Loucy (cell line): ENCODE measurements at regions not wholly inside any gene's neighbourhood (a gene's known extent, or its start where the extent isn't known, plus 50 kb on each side); places are given as distances from the start of the nearest gene placed in this dataset.

ENCODE experiments used
- H2AFZ ChIP-seq: fragments of 200-600 bp; sonication (generic); 2 replicates; pipeline ENCODE4 v1.6.0; 2016; ENCODE audit warnings: antibody characterized with exemption, mild to moderate bottlenecking, low read length, moderate library complexity
- H3F3A ChIP-seq: fragments of 200-600 bp; 2 replicates; pipeline ENCODE4 v1.6.0; 2016; ENCODE audit warnings: antibody characterized with exemption, low read depth, mild to moderate bottlenecking
- H3K27me3 ChIP-seq: fragments of 200-600 bp; sonication (generic); 2 replicates; pipeline ENCODE4 v1.6.1; 2014; ENCODE audit warnings: low read length, mild to moderate bottlenecking; ENCODE audit not compliant: insufficient read depth, poor library complexity, severe bottlenecking
- H3K36me3 ChIP-seq: fragments of 200-600 bp; sonication (generic); 2 replicates; pipeline ENCODE4 v1.6.1; 2016; ENCODE audit warnings: low read length; ENCODE audit not compliant: insufficient read depth
- H3K4me1 ChIP-seq: fragments of 200-600 bp; sonication (generic); 2 replicates; pipeline ENCODE4 v1.5.1; 2014; ENCODE audit warnings: low read length, mild to moderate bottlenecking; ENCODE audit not compliant: insufficient read depth, poor library complexity, severe bottlenecking
- H3K4me2 ChIP-seq: fragments of 200-600 bp; sonication (generic); 2 replicates; pipeline ENCODE4 v1.6.0; 2014; ENCODE audit warnings: antibody characterized with exemption, low read length, low read depth, mild to moderate bottlenecking; ENCODE audit not compliant: poor library complexity, severe bottlenecking
- H3K4me3 ChIP-seq: fragments of 200-600 bp; sonication (generic); 2 replicates; pipeline ENCODE4 v1.5.1; 2014; ENCODE audit warnings: low read length, mild to moderate bottlenecking, mixed read lengths; ENCODE audit not compliant: poor library complexity, severe bottlenecking
- H3K79me2 ChIP-seq: fragments of 200-600 bp; sonication (generic); 2 replicates; pipeline ENCODE4 v1.6.1; 2014; ENCODE audit warnings: low read length; ENCODE audit not compliant: insufficient read depth
- H3K9ac ChIP-seq: fragments of 200-600 bp; sonication (generic); 2 replicates; pipeline ENCODE4 v1.6.0; 2014; ENCODE audit warnings: mild to moderate bottlenecking, low read depth, low read length, moderate library complexity; ENCODE audit not compliant: poor library complexity, severe bottlenecking
- H3K9me2 ChIP-seq: fragments of 200-600 bp; sonication (generic); replicated peaks from 2 replicates; pipeline ENCODE4 v1.6.1; 2016; ENCODE audit warnings: low read depth, low read length, mixed read lengths
- H3K9me3 ChIP-seq: fragments of 200-600 bp; sonication (generic); 2 replicates; pipeline ENCODE4 v1.6.1; 2014; ENCODE audit warnings: mild to moderate bottlenecking, antibody characterized with exemption, low read length, low read depth; ENCODE audit not compliant: insufficient read depth
- H4K20me1 ChIP-seq: fragments of 200-600 bp; sonication (generic); 2 replicates; pipeline ENCODE4 v1.6.0; 2014; ENCODE audit warnings: antibody characterized with exemption, low read length, mild to moderate bottlenecking; ENCODE audit not compliant: insufficient read depth, poor library complexity, severe bottlenecking
- CTCF ChIP-seq: fragments of 200-600 bp; sonication (generic); conservative IDR thresholded peaks from 2 replicates; pipeline ENCODE4 v1.5.1; 2014; ENCODE audit warnings: mild to moderate bottlenecking, antibody characterized with exemption, low read length
- EZH2phosphoT487 ChIP-seq: fragments of 200-600 bp; IDR thresholded peaks from 2 replicates; pipeline ENCODE4 v1.6.1; 2018; ENCODE audit warnings: antibody characterized with exemption, mild to moderate bottlenecking, moderate library complexity, borderline replicate concordance

DNA sequence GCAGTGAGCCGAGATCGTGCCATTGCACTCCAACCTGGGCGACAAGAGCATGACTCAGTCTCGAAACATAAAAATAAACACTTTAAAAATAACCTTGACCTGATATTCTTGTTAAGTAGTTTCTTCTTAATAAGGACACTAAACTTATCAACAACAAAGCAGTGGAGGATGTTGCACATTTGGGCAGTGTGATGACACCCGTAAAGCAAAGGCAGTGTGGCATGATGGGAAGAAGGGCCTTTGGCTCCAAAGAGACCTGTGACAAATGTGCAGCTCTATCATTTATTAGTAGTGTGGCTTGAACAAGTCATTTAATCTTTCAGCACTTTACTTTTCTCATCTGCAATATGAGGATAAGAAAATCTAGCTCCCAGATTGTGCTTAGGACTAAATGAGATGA is 348.0 kb upstream of the PLD5 start:
- H3K79me2 ChIP-seq, result no peaks in the 10 kb centered on the region
- no peaks in the 10 kb centered on the region for H4K20me1 ChIP-seq
- no peaks in the 10 kb centered on the region for H3F3A ChIP-seq
- no peak overlapping the region for H3K9ac ChIP-seq
- no peaks in the 10 kb centered on the region for H3K9me2 ChIP-seq
- no peak overlapping the region for H2AFZ ChIP-seq
- H3K27me3 ChIP-seq, result no peaks in the 10 kb centered on the region
- no peaks in the 10 kb centered on the region for H3K36me3 ChIP-seq
- H3K9me3 ChIP-seq, result no peaks in the 10 kb centered on the region
- H3K4me2 ChIP-seq, result no peak overlapping the region
- H3K4me3 ChIP-seq, result no peak overlapping the region
- no peaks in the 10 kb centered on the region for H3K4me1 ChIP-seq
- TF ChIP-seq EZH2phosphoT487 (no peak), CTCF (no peak)

DNA sequence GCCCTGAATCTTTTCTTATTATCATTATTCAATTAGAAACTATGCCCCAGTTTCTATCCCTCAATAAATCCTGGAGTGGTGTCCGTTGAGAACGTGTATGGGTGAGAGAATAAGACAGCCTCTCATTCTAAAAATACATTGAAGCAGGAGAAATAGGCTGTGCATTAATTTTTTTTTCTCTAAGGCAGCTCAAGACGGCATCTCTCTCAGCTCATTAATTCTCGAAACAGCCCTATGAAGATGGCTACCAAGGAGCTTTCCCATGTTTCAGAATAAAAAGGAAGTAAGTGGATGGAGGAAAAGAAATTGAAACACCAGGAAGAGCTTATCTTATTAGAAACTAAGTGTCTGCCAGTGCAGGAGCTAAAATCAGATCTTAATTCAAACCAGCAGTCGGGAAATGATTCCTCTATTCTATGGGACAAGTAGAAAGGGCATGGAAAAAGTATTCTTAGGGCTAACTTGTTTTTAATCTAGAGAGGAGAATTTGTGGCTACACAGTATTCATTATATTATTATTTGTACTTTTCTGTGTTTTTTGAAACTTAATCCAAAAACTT is 347.1 kb upstream of the PLD5 start:
- Histone ChIP-seq H2AFZ (no peak overlapping the region), H3K4me3 (no peak overlapping the region), H3K4me1 (no peaks in the 10 kb centered on the region), H3F3A (no peaks in the 10 kb centered on the region), H3K27me3 (no peaks in the 10 kb centered on the region), H4K20me1 (no peaks in the 10 kb centered on the region), H3K4me2 (no peak overlapping the region), H3K9me2 (no peaks in the 10 kb centered on the region), H3K9ac (no peak overlapping the region), H3K79me2 (no peaks in the 10 kb centered on the region), H3K36me3 (no peaks in the 10 kb centered on the region), H3K9me3 (no peaks in the 10 kb centered on the region)
- TF ChIP-seq EZH2phosphoT487, result no peak
- TF ChIP-seq CTCF, result no peak

- no peaks in the 10 kb centered on the region for H3K9me3 ChIP-seq
- TF ChIP-seq CTCF (no peak), EZH2phosphoT487 (no peak)
- no peak overlapping the region for H3K9ac ChIP-seq
- no peaks in the 10 kb centered on the region for H3K4me1 ChIP-seq
- no peak overlapping the region for H2AFZ ChIP-seq
- no peak overlapping the region for H3K4me2 ChIP-seq
- H3K9me2 ChIP-seq, result no peaks in the 10 kb centered on the region
- H3K36me3 ChIP-seq, result no peaks in the 10 kb centered on the region
- no peak overlapping the region for H3K4me3 ChIP-seq
- H3K27me3 ChIP-seq, result no peaks in the 10 kb centered on the region
- no peaks in the 10 kb centered on the region for H3F3A ChIP-seq
- no peaks in the 10 kb centered on the region for H4K20me1 ChIP-seq
- H3K79me2 ChIP-seq, result no peaks in the 10 kb centered on the region
These were observed 346.5 kb upstream of the PLD5 start for GRCh38 chr1:242870966-242871365.
